ENCODE measurements at regions not wholly inside any gene's neighbourhood (a gene's known extent, or its start where the extent isn't known, plus 50 kb on each side); places are given as distances from the start of the nearest gene placed in this dataset.

- Histone ChIP-seq H4K20me1 (ENCODE audit: insufficient read depth, low read depth, low read length) (no peaks in the 10 kb centered on the region), H3K9me2 (replicated peaks; ENCODE audit: insufficient read depth, low read length) (no peaks in the 10 kb centered on the region)
Measured at GRCh38 chr12:126210026-126210425, 1144.8 kb downstream of the AACS start.

GRCh38 chr12:126210448-126210847, 1145.2 kb downstream of the AACS start:
- no peak overlapping the region for H3K27ac ChIP-seq (ENCODE audit: low read length)
- DNase-seq: no peak
- H3K9ac ChIP-seq (ENCODE audit: low read length): no peak overlapping the region
- no peaks in the 10 kb centered on the region for H3K27me3 ChIP-seq (ENCODE audit: low read length)
- H3K36me3 ChIP-seq (ENCODE audit: insufficient read depth, low read length): no peaks in the 10 kb centered on the region
- no peak overlapping the region for H3K4me3 ChIP-seq (ENCODE audit: low read length)
- H3K4me2 ChIP-seq (ENCODE audit: low read depth, low read length, poor library complexity, severe bottlenecking): no peak overlapping the region
- H3K79me2 ChIP-seq (ENCODE audit: low read length): no peaks in the 10 kb centered on the region
- no peaks in the 10 kb centered on the region for H4K20me1 ChIP-seq (ENCODE audit: insufficient read depth, low read depth, low read length)
- H3K9me2 ChIP-seq (replicated peaks; ENCODE audit: insufficient read depth, low read length): no peaks in the 10 kb centered on the region
- no peak overlapping the region for H2AFZ ChIP-seq (ENCODE audit: low read length)
- H3K4me1 ChIP-seq (ENCODE audit: low read length): no peaks in the 10 kb centered on the region
- peaks cover 4% of the 10 kb centered on the region; the same call in 1 of the 2 replicates for H3K9me3 ChIP-seq (ENCODE audit: low read length)

More at GRCh38 chr12:126210026-126210425, 1144.8 kb downstream of the AACS start:
- Histone ChIP-seq H3K4me2 (ENCODE audit: low read depth, low read length, poor library complexity, severe bottlenecking) (no peak overlapping the region), H3K27ac (ENCODE audit: low read length) (no peak overlapping the region), H3K36me3 (ENCODE audit: insufficient read depth, low read length) (no peaks in the 10 kb centered on the region), H2AFZ (ENCODE audit: low read length) (no peak overlapping the region), H3K9ac (ENCODE audit: low read length) (no peak overlapping the region), H3K27me3 (ENCODE audit: low read length) (no peaks in the 10 kb centered on the region), H3K4me1 (ENCODE audit: low read length) (no peaks in the 10 kb centered on the region), H3K4me3 (ENCODE audit: low read length) (no peak overlapping the region), H3K9me3 (ENCODE audit: low read length) (peaks cover 4% of the 10 kb centered on the region; the same call in 1 of the 2 replicates), H3K79me2 (ENCODE audit: low read length) (no peaks in the 10 kb centered on the region)
- no peak for DNase-seq

- Histone ChIP-seq H3K27ac (ENCODE audit: low read length) (no peak overlapping the region), H3K4me3 (ENCODE audit: low read length) (no peak overlapping the region), H4K20me1 (ENCODE audit: insufficient read depth, low read depth, low read length) (no peaks in the 10 kb centered on the region), H3K9me3 (ENCODE audit: low read length) (peaks cover 4% of the 10 kb centered on the region; the same call in 1 of the 2 replicates), H3K9me2 (replicated peaks; ENCODE audit: insufficient read depth, low read length) (no peaks in the 10 kb centered on the region), H2AFZ (ENCODE audit: low read length) (no peak overlapping the region), H3K9ac (ENCODE audit: low read length) (no peak overlapping the region), H3K4me2 (ENCODE audit: low read depth, low read length, poor library complexity, severe bottlenecking) (no peak overlapping the region), H3K4me1 (ENCODE audit: low read length) (no peaks in the 10 kb centered on the region), H3K36me3 (ENCODE audit: insufficient read depth, low read length) (no peaks in the 10 kb centered on the region), H3K27me3 (ENCODE audit: low read length) (no peaks in the 10 kb centered on the region), H3K79me2 (ENCODE audit: low read length) (no peaks in the 10 kb centered on the region)
- DNase-seq: no peak
Measured at GRCh38 chr12:126212824-126213223, 1147.6 kb downstream of the AACS start.

- H3K4me2 ChIP-seq (ENCODE audit: low read depth, low read length, poor library complexity, severe bottlenecking): no peak overlapping the region
- H3K36me3 ChIP-seq (ENCODE audit: insufficient read depth, low read length): no peaks in the 10 kb centered on the region
- H2AFZ ChIP-seq (ENCODE audit: low read length): no peak overlapping the region
- no peaks in the 10 kb centered on the region for H3K9me3 ChIP-seq (ENCODE audit: low read length)
- H3K4me1 ChIP-seq (ENCODE audit: low read length): no peaks in the 10 kb centered on the region
- no peaks in the 10 kb centered on the region for H4K20me1 ChIP-seq (ENCODE audit: insufficient read depth, low read depth, low read length)
- no peaks in the 10 kb centered on the region for H3K27me3 ChIP-seq (ENCODE audit: low read length)
- no peak for DNase-seq
- no peak overlapping the region for H3K9ac ChIP-seq (ENCODE audit: low read length)
- no peak overlapping the region for H3K27ac ChIP-seq (ENCODE audit: low read length)
- H3K9me2 ChIP-seq (replicated peaks; ENCODE audit: insufficient read depth, low read length): no peaks in the 10 kb centered on the region
- H3K4me3 ChIP-seq (ENCODE audit: low read length): no peak overlapping the region
- no peaks in the 10 kb centered on the region for H3K79me2 ChIP-seq (ENCODE audit: low read length)
Measured at GRCh38 chr12:126218697-126219096, 1153.5 kb downstream of the AACS start.

- H3K27me3 ChIP-seq (ENCODE audit: low read length): no peaks in the 10 kb centered on the region
- no peaks in the 10 kb centered on the region for H3K79me2 ChIP-seq (ENCODE audit: low read length)
- no peak overlapping the region for H3K9ac ChIP-seq (ENCODE audit: low read length)
- H3K9me3 ChIP-seq (ENCODE audit: low read length): no peaks in the 10 kb centered on the region
- H3K27ac ChIP-seq (ENCODE audit: low read length): no peak overlapping the region
- H3K9me2 ChIP-seq (replicated peaks; ENCODE audit: insufficient read depth, low read length): no peaks in the 10 kb centered on the region
- no peak overlapping the region for H3K4me2 ChIP-seq (ENCODE audit: low read depth, low read length, poor library complexity, severe bottlenecking)
- no peak overlapping the region for H3K4me3 ChIP-seq (ENCODE audit: low read length)
- no peaks in the 10 kb centered on the region for H4K20me1 ChIP-seq (ENCODE audit: insufficient read depth, low read depth, low read length)
- H2AFZ ChIP-seq (ENCODE audit: low read length): no peak overlapping the region
- H3K36me3 ChIP-seq (ENCODE audit: insufficient read depth, low read length): no peaks in the 10 kb centered on the region
- H3K4me1 ChIP-seq (ENCODE audit: low read length): no peaks in the 10 kb centered on the region
- no peak for DNase-seq
Measured at GRCh38 chr12:126219139-126219538, 1153.9 kb downstream of the AACS start.

GRCh38 chr12:126219654-126220279, 1154.5 kb downstream of the AACS start:
- DNase-seq: no peak
- no peaks in the 10 kb centered on the region for H3K27me3 ChIP-seq (ENCODE audit: low read length)
- no peak overlapping the region for H2AFZ ChIP-seq (ENCODE audit: low read length)
- no peaks in the 10 kb centered on the region for H3K36me3 ChIP-seq (ENCODE audit: insufficient read depth, low read length)
- no peak overlapping the region for H3K9ac ChIP-seq (ENCODE audit: low read length)
- H3K4me3 ChIP-seq (ENCODE audit: low read length): no peak overlapping the region
- H3K9me3 ChIP-seq (ENCODE audit: low read length): no peaks in the 10 kb centered on the region
- no peak overlapping the region for H3K27ac ChIP-seq (ENCODE audit: low read length)
- no peaks in the 10 kb centered on the region for H4K20me1 ChIP-seq (ENCODE audit: insufficient read depth, low read depth, low read length)
- H3K79me2 ChIP-seq (ENCODE audit: low read length): no peaks in the 10 kb centered on the region
- no peak overlapping the region for H3K4me2 ChIP-seq (ENCODE audit: low read depth, low read length, poor library complexity, severe bottlenecking)
- H3K4me1 ChIP-seq (ENCODE audit: low read length): no peaks in the 10 kb centered on the region
- no peaks in the 10 kb centered on the region for H3K9me2 ChIP-seq (replicated peaks; ENCODE audit: insufficient read depth, low read length)

GRCh38 chr12:126224032-126224431, 1158.8 kb downstream of the AACS start:
- Histone ChIP-seq H3K4me3 (ENCODE audit: low read length) (no peak overlapping the region), H3K79me2 (ENCODE audit: low read length) (no peaks in the 10 kb centered on the region), H4K20me1 (ENCODE audit: insufficient read depth, low read depth, low read length) (no peaks in the 10 kb centered on the region), H3K9me3 (ENCODE audit: low read length) (peaks cover 6% of the 10 kb centered on the region), H3K9ac (ENCODE audit: low read length) (no peak overlapping the region), H2AFZ (ENCODE audit: low read length) (no peak overlapping the region), H3K27ac (ENCODE audit: low read length) (no peak overlapping the region), H3K27me3 (ENCODE audit: low read length) (no peaks in the 10 kb centered on the region), H3K4me1 (ENCODE audit: low read length) (no peaks in the 10 kb centered on the region), H3K36me3 (ENCODE audit: insufficient read depth, low read length) (no peaks in the 10 kb centered on the region), H3K9me2 (replicated peaks; ENCODE audit: insufficient read depth, low read length) (no peaks in the 10 kb centered on the region), H3K4me2 (ENCODE audit: low read depth, low read length, poor library complexity, severe bottlenecking) (no peak overlapping the region)
- DNase-seq: no peak

- Histone ChIP-seq H3K9me3 (ENCODE audit: low read length) (peaks cover 11% of the 10 kb centered on the region), H3K4me1 (ENCODE audit: low read length) (no peaks in the 10 kb centered on the region), H3K79me2 (ENCODE audit: low read length) (no peaks in the 10 kb centered on the region), H3K4me2 (ENCODE audit: low read depth, low read length, poor library complexity, severe bottlenecking) (no peak overlapping the region), H3K36me3 (ENCODE audit: insufficient read depth, low read length) (no peaks in the 10 kb centered on the region), H3K27me3 (ENCODE audit: low read length) (no peaks in the 10 kb centered on the region), H3K27ac (ENCODE audit: low read length) (no peak overlapping the region), H2AFZ (ENCODE audit: low read length) (no peak overlapping the region), H4K20me1 (ENCODE audit: insufficient read depth, low read depth, low read length) (no peaks in the 10 kb centered on the region), H3K4me3 (ENCODE audit: low read length) (no peak overlapping the region), H3K9me2 (replicated peaks; ENCODE audit: insufficient read depth, low read length) (no peaks in the 10 kb centered on the region), H3K9ac (ENCODE audit: low read length) (no peak overlapping the region)
- DNase-seq: no peak
Measured at GRCh38 chr12:126228936-126229335, 1163.7 kb downstream of the AACS start.
